Stimulated activated CD8-positive, alpha-beta memory T cell treated with anti-CD3 and anti-CD28 coated beads, Interleukin-15, amount 100 ng/mL, for 4 hours (primary cell): ENCODE measurements at regions not wholly inside any gene's neighbourhood (a gene's known extent, or its start where the extent isn't known, plus 50 kb on each side); places are given as distances from the start of the nearest gene placed in this dataset.

Experiments
- DNase-seq, 2 donors: peaks; one replicate each; pipeline ENCODE4 v3.0.0-alpha.2; 2020; ENCODE audit warnings: low read depth in 2 of 2

DNA sequence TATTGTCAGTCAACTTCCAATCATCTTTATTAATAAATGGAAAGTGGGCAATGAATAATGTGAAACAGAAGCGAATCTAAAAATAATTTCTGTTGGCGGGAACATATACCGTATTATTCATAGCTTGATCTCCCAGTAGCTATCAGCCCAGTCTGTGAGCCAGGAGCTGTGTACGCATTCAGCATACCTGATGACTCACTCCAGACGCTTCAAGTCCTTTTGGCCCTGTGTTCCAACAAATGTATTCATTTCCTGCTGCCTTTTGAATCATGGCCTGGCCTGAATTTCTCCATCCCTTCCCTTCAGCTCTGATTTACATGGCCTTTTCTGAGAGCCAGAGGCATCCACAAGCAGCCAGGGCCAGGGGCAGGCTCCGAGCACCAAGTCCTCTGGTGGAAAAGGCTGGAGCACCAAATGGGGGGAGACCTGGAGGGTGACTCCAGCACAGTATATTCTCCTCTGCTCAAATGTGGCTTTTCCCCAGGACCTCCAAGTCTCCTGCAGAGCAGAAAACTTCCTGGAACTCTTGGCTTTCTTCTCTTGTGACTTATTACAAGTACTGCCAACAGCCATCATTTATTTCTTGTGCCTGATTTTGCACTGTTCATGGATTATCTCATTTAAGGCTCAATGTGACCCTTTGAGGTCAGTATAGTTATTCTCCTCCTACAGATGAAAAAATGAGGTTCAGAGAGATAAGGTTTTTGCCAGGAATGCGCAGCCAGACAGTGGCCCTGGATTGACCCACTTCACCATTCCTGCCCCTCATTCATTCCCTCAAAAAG is 108.7 kb downstream of the EN1 start:
- no peak for DNase-seq

- no peak for DNase-seq
These were observed 109.3 kb downstream of the EN1 start for GRCh38 chr2:118738106-118738505.

DNA sequence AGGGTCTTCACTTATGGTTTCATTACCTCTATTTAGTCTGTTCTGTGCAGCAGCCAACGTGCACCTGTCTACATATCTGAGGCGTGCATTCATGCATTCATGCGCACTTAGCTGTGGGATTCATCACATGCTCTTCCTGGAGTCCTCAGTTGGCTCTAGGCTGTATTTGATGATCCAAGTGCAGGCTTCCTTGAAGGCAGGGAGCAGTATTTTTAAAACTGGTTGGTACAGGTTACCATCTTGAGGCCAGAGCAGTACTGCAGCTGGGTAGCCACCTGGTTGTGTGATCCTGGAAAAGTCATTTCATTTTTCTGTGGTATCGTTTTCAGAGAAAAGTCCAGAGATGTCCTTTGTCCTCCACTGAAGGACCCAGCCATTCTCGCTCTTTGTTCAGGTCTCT is 109.8 kb downstream of the EN1 start:
- no peak for DNase-seq

GRCh38 chr2:118732432-118732831 is 115.0 kb downstream of the EN1 start:
- DNase-seq = no peak

- no peak for DNase-seq
These were observed 116.0 kb downstream of the EN1 start for GRCh38 chr2:118731413-118731812.

GRCh38 chr2:118730405-118730804 is 117.0 kb downstream of the EN1 start:
- DNase-seq = no peak

DNA sequence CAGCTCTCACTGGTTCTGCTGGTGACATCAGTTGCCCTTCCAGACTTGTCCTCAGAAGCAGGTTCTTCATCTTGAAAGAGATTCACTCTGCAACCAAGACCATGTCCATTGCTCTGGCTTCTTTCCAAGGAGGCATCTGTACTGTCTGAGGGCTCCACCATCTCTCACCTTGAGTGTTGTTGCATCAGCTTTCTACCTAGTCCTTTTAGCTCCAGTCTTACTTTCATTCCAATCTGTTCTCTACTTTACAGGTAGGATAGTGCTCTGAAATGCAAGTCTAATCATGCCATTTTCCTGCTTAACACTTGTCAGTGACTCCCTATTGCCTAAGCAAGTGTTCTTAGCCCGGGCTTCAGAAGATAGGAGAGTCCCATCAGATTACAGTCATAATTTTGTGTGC is 117.7 kb downstream of the EN1 start:
- no peak for DNase-seq

DNA sequence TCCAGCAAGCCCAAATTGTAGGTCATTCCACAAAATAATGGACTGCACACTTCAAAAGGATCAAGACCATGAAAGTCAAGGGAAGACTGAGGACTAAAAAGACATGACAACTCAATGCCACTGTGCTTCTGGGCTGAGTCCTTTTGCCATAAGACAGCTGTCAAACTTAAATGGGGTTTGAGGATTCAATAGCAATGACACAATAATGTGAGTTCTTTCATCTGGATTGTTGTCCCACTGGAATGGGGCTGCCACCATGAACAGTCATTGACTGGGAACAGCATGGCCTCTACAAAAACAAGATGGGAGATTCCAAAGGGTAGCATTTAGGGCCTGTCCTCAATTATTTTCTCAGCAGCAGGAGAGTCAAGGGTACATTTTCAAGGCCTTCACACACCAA is 118.5 kb downstream of the EN1 start:
- DNase-seq = no peak

DNA sequence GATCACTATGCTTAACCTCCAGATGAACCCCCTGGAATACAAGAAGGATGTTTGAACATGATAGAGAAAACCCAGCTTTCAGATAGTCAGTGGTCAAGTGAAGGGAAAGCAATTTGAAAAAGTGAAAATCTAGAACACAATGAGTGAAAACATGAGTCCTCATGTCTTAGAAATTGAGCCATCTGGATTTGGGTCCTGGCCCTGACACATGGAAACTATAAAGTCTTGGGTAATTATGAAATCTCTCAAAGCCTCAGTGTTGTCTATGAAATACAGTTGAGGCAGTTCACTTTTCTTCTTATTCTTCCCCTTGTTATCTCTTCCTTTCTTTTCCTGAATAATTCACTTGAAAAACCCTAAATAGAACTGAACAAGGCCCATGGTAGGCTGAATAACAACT is 120.6 kb downstream of the EN1 start:
- no peak for DNase-seq

GRCh38 chr2:118723394-118723793 is 124.1 kb downstream of the EN1 start:
- DNase-seq = no peak

GRCh38 chr2:118722976-118723375 is 124.5 kb downstream of the EN1 start:
- no peak for DNase-seq

GRCh38 chr2:118721817-118722551 is 125.5 kb downstream of the EN1 start:
- no peak for DNase-seq

DNA sequence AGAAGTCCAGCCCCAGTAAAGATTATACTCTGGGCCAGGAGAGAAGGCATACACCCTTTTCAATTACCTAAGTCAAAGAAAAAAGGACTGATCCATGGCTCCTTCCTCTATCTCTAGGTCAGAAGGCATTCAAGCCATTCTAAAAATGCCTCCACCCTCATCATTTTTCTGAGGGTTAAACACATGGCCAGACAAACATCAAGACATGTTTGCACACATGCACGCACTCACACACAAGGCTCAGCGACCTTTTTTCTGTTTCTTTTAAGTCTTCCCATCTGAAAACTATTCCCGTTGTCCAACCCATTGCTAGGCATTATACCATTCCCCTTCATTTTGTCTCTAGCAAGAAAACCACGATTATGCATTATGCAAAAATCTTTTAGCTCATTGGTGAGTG is 126.6 kb downstream of the EN1 start:
- DNase-seq = no peak

DNA sequence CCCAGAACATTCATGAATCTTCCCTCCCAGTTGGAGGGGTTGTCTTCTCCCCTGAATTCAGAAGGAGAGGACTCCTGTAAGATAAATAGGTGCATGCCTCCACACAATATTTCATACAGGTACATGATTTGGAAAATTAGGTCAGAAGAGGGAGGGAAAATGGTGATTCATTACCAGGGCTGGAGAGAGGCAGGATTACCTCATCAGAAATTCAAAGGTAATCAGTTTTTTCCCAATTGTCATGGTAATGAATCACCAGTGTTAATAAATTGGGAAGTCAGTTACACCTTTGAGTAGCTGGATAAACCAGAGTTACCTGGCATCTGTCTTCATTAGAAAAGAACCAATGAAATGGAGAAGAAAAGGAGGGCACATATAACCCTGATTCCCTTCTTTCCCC is 128.5 kb downstream of the EN1 start:
- DNase-seq = no peak

GRCh38 chr2:118716102-118716501 is 131.3 kb downstream of the EN1 start:
- DNase-seq = no peak

DNA sequence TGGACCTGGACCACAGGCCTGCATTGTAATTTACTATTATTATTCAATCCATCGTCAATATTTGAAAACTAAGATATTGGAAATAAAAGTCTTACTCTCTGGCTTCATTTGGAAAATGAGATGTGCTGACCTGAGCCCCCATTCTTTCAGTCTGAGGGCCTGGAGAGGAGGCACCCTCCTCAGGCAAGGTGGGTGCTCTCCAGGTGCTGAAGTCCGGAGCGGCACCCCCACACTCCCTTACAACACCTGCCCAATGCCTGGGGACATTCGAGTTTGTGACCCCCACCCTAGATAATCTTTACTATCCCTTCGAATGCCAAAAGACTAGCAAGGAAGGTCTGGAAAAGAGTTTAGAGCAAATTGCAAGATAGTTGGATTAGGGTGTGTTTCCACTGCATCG is 133.3 kb downstream of the EN1 start:
- no peak for DNase-seq

DNA sequence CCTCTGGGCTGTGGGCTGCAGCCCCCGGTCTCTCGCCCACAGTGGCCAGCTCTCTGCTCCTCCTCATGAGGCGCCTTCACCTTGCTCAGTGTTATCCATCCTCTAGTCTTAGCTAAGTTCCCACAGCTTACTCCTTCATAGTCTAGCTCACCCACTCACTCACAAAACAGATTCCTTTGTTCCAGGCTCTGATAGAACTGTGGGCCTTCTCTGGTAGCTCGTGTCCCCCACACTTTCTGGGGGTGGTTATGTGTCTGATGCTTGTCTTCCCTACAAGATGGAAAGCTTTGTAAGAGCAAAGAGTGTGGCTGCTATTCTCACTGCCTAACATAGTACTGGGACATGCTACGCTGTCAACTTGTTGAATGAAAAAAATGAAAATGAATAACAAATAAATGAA is 135.8 kb downstream of the EN1 start:
- DNase-seq = no peak

- no peak for DNase-seq
These were observed 137.0 kb downstream of the EN1 start for GRCh38 chr2:118710481-118710880.

DNA sequence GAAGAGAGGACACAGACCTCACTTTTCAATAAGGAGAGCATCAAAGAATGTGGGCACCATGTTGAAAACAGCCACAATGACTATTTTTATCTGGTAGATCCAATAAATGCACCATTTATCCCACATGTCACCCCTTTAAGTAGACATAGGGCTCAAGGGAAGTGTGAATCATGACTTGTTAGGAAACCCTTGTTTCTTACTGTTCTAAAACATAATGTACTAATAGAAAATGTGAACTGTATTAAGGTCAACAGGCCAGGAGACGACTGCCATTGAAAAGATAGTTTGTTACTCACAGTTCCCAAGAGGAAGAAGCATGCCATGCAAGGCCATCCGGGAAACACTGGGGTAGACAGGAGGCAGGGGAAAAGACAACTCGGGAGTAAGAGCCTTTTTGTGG is 137.7 kb downstream of the EN1 start:
- DNase-seq = no peak

GRCh38 chr2:118706844-118707243 is 140.6 kb downstream of the EN1 start:
- DNase-seq = no peak

DNA sequence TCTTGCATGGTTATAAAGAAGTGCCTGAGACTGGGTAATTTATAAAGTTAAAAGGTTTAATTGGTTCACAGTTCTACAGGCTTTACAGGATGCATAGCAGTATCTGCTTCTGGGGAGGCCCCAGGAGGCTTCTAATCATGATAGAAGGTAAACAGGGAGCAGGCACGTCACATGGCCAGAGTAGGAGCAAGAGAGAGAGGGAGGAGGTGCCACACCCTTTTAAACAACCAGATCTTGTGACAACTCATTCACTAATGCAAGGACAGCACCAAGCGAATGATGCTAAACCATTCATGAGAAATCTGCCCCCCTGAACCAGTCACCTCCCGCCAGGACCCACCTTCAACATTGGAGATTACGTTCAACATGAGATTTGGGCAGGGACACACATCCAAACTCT is 141.1 kb downstream of the EN1 start:
- DNase-seq = no peak

GRCh38 chr2:118705032-118705431 is 142.4 kb downstream of the EN1 start:
- no peak for DNase-seq

- no peak for DNase-seq
These were observed 147.8 kb downstream of the EN1 start for GRCh38 chr2:118699447-118700175.
